Epithelial cell of prostate (primary cell): ENCODE measurements at regions not wholly inside any gene's neighbourhood (a gene's known extent, or its start where the extent isn't known, plus 50 kb on each side); places are given as distances from the start of the nearest gene placed in this dataset.
"Not testable (repeated sequence)": the region's sequence is repeated elsewhere in the genome, so short reads cannot be mapped to it uniquely, and the experiment has no call there.

Experiments
- DNase-seq: peaks from one replicate; pipeline ENCODE4 v3.0.0-alpha.2; 2011; ENCODE audit warnings: low read depth, low spot score
- H3K27ac ChIP-seq: fragments of 450-650 bp; 2 replicates; pipeline ENCODE4 v1.5.1; 2017; ENCODE audit warnings: mild to moderate bottlenecking

DNA sequence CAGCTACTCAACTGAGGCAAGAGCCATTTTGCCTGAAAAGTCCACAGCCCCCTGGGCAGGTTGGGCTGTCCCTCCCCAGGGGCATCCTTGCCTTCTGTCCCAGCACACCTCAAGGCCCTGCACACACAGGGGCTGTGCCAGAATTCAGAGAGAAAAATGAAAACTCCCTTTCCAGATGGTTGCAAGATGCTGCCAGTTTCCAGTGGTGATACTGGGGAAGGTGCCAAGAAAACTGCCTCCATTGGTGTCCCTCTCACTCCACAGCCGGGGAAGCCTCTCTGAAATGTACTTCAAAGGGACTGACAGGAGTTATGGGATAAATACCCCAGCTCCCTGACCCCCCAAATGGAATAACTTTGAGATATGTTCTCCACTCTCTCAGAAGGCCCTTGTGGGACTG, 154.2 kb upstream of the MAFB start:
- DNase-seq = no peak
- H3K27ac ChIP-seq = no peak overlapping the region

DNA sequence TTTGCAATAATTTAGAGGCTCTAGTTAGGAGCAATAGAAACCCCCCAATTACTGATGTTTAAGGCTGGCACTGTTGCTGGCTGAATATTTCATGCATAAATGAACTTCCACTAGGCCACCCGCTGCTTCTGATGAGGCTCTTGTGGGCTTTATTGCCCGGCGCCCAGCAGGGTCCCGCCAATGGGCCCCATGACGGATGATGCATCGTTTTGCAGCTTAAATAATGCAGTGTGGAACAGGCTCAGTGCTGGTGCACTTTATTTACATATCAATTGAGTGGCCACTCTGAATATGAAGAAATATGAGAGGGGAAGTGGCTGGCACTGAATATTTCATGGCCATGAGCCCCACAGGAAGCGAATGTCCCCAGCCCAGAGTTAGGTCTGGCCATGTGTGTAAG, 155.3 kb upstream of the MAFB start:
- DNase-seq = no peak

DNA sequence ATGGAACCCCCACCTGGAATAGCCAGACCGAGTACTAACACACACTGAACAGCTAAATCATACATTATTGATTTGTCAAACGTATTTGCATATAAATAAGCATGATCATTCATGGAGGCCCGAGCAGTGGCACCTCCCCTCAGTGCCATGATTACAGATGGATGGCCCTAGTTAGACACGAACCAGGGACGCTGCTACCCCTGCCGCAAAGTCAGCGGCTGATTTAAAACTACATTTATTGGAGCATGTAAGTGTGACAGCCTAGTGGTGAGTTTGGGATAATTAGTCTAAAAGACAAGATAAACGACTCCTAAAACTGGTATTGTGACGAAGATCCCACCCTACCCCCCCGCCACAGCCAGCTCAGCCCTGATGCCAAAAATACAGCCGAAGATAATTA, 159.1 kb upstream of the MAFB start:
- DNase-seq = no peak
- H3K27ac ChIP-seq = no peak overlapping the region

More for the DNA sequence above, 155.3 kb upstream of the MAFB start:
- no peak overlapping the region for H3K27ac ChIP-seq

DNA sequence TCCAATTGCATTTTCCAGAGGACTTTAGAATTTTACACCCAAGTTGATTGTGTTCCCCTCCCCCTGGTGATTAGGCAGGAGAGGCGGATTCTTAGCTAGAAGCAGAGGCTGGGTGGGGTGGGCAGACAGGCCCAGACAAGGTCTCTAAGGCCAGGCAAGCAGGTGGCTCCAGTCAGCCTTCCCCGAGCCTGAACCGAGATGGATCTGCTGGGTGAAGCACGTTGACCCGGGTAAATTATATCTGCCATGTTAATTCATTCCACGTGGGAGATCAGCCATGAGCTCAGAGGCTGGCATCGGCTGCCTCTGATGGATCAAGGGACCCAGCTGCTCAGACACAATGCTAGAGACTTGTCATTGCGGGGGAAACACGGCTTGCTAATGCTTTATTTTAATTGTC, 159.5 kb upstream of the MAFB start:
- no peak for DNase-seq
- H3K27ac ChIP-seq = no peak overlapping the region

DNA sequence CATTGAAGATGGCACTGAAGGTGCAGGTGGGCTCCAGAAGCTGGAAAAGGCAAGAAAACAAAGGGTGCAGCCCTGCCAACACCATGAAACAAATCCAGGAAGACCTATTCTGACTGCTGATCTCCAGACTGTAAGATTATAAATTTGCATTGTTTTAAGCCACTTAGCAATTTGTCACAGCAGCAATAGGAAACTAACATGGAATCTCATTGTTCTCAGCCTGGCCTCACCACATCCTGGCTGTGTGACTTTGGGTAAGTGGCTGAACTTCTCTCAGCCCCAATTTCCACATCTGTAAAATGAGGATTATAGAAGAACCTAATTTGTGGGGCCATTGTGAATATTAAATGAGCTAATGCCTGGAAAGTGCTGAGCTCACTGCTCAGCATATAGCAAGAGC, 160.4 kb upstream of the MAFB start:
- no peak overlapping the region for H3K27ac ChIP-seq
- no peak for DNase-seq

DNA sequence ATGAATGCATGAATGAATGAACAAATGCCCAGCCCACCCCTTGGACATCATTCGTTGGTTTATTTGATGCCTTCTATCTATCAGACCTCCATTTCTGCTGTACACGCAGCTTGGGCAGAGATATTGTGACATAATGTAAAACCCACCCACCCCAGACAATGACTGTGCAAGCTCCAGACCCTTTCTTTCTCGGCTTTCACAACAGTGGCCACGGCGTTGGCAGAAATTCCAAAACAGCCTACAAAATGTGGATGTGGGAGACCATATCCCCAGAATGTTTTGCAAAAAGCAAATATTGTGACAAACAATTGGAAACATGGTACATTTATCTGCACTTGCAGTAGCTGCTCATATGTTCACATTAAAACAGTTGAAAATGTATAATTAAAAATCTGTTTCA, 162.0 kb upstream of the MAFB start:
- H3K27ac ChIP-seq = no peak overlapping the region
- no peak for DNase-seq

DNA sequence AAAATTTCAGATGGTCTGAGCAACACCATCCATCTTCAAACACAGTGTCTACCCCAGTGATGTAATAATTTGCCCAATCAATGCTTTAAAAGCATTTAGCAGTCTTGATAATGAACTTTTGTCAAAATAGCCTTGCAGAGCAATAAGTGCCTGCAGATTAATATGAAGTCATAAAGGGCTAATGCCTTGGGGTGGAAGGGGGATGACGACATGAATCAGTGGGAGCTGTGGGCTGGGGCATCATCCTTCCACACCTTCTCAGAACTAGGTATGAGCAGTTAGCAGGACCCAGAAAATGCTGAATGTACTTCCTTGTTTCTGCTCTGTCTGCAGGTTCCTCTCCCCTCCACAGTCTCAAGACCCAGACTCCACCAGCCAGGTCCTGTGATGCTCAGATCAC, 166.2 kb upstream of the MAFB start:
- H3K27ac ChIP-seq = no peak overlapping the region
- DNase-seq = no peak

DNA sequence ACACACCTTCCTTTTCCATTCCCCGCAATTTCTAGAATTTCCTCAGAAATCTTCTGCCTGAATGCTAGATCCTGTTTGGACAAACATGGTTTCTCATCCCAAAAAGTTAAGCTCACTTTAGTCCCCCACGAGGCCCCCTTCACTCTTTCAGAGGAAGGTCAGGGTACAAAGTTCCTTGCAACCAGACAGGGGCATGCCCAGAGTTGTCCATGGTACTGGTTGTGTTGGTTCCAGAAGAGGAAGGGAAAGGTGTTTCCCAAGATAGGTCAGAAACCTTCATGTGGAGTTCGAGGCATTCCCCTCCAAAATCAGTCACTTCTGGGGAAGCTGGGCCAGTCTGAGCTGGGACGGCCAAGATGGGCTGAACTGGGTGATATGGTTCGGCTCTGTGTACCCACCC, 167.6 kb upstream of the MAFB start:
- no peak overlapping the region for H3K27ac ChIP-seq
- no peak for DNase-seq

DNA sequence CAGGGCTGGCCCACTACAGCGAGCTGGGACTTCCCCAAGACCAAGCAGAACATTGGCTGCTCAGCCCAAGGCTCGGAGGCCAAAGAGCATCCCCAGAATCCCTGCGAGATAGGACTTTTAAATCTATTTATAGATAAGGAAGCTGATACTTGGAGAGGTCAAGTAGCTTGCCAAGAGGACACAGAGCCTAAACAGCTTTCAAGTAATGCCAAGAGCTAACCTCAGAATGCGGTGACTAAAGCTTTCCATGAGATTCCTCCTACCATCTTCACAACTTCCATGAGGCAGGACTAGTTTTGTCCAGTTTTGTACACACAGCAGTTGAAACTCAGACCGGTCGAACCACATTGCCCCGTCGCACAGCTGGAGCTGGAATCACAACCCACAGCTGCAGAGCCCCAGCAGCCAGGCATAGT, 168.1 kb upstream of the TOP1 start:
- peak; percentile 40 for DNase-seq
- H3K27ac ChIP-seq = no peak overlapping the region

DNA sequence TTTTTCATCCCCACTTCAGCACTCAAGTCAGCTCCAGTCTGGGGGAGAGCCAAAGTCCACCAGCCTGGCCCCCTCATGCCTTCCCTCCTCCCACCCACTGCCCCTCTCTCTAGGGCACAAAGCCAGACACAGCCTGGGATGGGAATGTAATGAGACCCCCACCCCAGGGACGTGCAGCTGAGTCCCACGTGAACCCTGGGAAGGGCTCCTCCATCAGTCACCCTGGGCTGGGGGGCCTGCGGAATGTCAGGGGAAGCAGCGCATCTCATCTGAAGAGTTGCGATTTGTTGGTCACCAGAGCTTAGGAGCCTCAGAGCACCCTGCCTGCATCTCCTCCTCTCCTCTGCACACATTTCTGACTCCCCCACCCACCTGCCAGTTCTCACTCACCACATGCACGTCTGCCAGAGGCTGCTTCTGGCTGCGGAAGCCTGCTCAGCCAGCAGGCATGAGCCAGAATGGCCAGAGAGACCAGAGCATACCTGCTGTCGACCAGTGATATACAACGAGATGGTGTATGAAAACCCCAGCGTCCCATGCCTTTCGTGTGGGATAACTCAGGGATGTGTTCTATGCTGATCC, 167.1 kb upstream of the TOP1 start:
- no peak for DNase-seq
- H3K27ac ChIP-seq = no peak overlapping the region

DNA sequence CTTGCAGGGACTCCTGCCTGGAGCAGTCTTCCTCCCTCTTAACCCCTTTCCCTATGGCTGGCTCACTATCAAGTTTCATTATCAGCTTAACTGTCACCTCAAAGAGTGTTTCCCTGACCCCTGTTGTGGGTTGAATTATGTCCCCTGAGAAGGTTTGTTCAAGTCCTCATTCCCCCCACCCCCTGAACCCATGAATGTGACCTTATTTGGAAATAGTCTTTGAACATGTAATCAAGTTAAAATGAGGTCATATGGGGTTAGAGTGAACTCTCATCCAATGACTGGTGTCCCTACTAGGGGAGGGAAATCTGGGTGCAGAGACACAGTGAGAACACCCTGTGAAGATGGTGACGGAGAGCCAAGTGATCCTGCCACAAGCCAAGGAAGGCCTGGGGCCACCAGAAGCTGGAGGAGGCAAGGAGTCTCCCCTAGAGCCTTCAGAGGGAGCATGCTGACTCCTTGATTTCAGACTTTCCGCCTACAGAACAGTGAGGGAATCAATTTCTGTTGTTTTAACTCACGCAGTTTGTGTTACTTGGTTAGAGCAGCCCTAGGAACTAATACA, 165.2 kb upstream of the TOP1 start:
- no peak overlapping the region for H3K27ac ChIP-seq
- DNase-seq = no peak

DNA sequence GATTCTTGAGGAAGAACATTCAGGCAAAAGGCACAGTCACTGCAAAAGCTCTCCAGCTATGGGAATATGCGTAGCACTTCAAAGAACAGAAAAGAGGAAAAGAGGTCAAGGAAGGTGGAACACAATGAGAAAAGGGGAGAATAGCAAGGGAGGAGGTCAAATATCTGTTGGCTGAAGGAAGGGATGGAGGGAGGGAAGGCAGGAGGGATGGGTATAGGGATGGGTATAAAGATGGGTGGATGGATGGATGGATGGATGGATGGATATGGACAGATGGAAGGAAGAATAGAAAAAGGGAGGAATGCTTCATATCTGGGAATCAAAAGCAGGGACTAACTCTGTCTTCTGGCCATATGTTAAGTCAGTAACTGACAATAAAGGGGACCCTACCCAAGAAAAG, 164.2 kb upstream of the TOP1 start:
- no peak overlapping the region for H3K27ac ChIP-seq
- no peak for DNase-seq

DNA sequence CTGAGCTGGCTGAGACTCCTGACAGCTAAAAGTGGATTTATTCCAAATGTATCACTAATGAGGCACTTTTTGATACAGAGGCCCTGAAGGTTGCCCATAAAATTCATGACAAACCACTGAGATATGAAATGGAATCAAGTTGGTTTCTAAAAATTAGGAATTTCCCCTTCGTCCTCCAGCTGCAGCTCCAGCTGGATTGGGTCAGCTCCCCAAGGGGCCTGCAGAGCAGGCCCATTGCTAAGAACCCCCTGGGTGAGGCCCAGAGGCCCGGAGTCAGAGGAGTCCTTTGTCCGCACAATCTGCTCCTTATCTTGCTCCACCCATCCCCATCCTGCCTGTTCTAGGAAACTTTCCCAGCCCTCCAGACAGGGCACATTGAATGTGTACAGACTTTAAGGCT, 163.5 kb upstream of the TOP1 start:
- H3K27ac ChIP-seq = no peak overlapping the region
- no peak for DNase-seq

DNA sequence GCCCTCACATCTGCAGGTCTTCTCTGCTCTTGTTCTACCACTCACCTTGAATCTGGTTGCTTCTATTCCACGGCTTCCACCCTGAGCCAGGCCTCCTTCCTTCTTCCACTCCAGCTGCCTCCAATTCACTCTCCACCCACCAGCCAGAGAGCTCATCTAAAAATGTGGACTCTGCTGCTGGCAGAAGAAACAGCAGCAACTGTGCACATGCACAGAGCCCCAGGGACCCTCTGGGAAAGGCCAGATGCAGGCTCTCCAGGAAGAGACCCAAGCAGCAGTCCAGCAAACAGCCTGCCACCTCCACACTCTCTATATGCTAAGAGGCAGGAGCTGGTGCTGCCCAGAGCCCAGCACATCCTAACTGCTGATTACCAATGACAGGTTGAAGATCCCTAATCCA, 162.6 kb upstream of the TOP1 start:
- no peak for DNase-seq
- no peak overlapping the region for H3K27ac ChIP-seq

DNA sequence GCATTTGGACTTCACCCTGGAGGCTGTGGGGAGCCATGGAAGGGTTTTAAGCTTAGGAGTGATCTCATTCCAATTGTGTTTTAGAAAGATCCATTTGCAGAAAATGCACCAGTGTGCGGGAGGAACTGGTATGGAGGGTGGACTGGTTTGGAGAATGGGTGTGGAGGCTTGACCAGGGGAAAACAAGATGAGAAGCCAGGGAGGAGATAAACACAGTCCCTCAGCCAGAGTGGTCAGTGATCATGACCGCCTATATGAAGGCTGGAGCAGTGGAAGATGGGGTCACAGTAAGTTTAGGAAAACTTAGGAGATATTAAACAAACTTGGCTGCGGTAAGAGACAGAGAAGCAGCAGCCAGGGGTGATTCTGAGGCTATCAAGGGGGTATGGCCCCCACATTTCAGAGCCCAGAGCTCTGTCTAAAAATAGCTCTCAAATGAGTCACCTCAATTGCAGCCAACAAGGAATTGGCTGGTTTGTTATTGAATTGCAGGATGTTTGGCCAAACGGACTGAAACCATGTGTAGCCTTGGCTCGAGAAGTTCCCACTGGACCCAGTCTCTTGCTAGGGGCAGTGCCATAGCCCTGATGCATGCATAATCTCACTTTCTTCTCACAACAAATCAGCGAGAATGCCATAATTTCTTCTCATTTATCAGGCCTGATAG, 159.9 kb upstream of the TOP1 start:
- no peak for DNase-seq
- H3K27ac ChIP-seq = no peak overlapping the region

DNA sequence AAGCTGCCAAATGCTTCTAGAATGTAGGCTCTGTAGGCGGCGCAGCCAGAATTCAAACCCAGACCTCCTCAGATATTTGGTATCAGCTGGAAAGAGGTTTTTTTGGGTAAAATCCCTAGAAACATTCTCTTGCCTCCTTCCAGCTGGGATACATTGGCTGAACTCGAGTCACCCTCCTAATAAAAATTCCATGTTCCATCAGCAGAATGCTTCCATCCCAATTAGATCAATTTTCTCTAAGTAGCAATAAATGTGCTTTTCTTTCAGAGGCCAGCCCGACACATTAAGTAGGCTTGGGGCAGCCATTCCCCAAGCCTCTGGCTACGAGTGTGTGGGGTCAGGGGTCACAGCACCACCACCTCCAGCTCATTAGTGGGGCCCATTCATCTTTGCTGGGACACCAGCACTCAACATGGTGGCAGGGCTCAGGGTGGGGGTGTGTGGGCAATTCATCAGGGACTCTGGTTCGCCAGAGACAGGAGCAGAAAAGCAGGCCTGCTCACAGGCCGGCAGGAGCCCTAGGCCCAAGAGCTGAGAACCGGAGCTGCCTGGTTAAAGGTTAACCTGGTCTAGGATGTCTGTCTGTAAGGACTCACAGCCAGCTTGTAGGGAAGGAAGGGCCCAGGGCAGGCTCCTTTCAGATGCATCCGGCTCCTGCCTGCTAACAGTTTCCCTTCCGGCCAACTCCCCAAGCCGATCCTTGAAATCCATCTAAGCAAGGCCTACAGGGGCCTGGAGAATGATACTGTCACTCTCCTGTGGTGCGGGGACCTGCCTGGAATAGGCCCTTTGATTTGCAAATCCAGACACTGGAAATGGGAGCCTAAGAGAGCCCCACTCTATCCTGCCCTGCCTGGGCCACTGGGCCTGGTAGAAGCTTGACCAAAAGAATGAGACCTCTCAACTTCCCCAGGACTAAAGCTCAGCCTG, 159.1 kb upstream of the TOP1 start:
- no peak for DNase-seq
- no peak overlapping the region for H3K27ac ChIP-seq

DNA sequence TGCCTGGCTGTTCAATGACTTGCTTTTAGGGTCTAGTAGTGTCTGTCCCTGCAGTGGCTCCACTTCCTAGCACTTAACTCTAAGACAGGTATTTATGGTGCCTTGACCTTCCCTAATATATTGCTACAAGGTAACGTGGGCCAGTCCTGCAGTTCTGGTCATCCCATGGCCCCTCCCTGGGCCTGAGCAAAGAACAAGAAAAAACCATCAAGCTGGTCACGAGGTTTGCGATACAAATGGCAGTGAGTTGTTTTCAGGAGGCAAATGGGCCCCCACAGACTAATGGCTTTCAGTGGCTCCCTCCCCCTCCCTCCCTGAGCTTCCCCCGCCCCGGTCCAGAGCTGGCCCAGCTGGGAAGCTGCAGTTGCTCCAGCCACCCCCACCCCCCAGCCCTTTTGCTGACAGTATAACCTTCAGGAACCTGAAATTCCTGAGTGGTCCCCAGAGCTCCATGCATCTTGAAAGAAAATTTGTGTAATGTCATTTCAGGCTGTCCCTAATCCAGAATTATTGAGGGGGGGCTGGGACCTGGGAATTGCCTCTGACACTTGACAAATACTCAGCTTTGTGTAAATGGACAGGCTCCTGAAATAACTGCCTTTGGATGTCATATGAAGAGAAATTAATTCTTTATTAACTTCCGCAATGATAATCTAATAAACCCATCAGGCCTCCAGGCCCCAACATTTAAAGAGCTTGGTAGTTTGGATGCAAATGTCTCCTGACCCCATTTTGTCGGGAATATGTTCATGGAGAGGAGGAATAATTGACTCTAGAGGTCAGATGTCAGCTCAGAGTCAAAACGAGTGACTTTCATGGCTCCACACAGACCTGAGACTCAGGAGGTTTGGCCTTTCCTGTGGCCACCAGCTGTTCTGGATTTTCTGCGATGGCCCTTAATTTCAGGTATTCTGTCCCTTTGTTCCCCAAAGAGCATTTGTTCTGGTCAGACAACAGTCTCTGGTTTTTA, 153.2 kb upstream of the TOP1 start:
- no peak for DNase-seq
- H3K27ac ChIP-seq = no peak overlapping the region

DNA sequence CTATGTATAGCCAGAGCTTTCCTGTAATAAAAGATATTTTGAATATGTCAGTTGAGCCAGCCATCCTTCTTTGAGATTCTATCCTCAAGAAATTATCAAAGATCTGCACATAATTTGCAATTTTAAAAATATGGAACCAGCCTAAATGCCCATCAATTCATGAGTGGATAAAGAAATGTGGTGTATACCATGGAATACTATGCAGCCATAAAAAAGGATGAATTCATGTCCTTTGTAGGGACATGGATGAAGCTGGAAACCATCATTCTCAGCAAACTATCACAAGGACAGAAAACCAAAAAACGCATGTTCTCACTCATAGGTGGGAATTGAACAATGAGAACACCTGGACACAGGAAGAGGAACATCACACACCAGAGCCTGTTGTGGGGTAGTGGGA, 150.5 kb upstream of the TOP1 start:
- not testable (repeated sequence) for H3K27ac ChIP-seq, DNase-seq

DNA sequence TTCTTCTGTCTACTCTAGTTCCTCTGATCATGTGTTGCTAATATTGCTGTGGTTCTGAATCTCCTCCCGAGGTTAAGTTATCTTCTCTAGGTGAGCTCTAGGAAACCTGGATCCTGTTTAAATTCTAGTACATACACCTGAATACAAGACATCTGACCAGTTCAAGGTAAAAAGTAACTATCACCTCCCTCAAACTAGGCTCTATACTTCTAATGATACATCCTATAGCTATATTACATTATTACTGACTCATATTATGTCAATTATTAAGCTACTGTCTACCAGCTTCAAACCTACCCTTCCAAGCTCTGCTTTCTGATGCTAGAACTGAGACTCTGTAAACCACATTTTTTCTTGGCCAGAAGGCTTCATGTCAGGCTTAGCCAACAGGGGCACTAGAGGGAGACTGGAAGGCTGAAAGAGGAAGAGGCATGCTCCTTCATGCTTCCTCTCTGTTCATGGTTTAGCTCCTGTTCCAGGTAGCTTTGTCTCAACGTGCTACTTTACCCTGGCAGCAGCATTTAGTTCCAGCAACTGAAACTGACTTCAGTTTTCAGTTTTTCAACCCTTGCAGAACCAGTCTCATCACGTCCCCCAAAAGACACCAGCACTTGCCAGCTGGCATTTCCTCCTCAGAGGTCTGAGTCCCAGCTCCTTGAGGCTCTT, 148.4 kb upstream of the TOP1 start:
- H3K27ac ChIP-seq = no peak overlapping the region
- DNase-seq = no peak

DNA sequence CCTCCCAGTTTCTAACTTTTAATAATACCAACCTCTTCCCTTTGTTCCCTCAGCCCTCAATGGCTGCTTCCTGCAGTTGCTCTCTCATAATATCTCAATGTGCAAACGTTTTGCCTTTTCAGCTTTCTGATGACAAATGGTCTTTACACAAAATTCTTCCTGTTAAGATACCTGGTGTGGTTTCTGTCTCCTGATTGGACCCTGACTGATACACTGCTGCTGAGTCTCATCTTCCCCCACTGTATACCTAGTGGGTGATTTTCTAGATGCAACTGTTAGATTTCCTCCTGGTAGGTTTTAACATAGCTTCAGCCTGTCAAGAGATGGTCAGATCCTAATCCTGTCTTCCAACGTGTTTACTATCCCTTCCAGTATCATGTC, 147.9 kb upstream of the TOP1 start:
- H3K27ac ChIP-seq = no peak overlapping the region
- DNase-seq = no peak
